Mucosa of stomach (tissue), 1 donor: ENCODE measurements at regions not wholly inside any gene's neighbourhood (a gene's known extent, or its start where the extent isn't known, plus 50 kb on each side); places are given as distances from the start of the nearest gene placed in this dataset.

Experiments
- H3K27me3 ChIP-seq: one replicate; pipeline ENCODE4 v1.7.0; 2013; ENCODE audit warnings: mild to moderate bottlenecking, low read length; ENCODE audit not compliant: control insufficient read depth, insufficient read depth
- H3K36me3 ChIP-seq: one replicate; pipeline ENCODE4 v1.7.0; 2013; ENCODE audit warnings: low read length; ENCODE audit not compliant: control insufficient read depth, insufficient read depth
- H3K4me1 ChIP-seq: one replicate; pipeline ENCODE4 v1.7.0; 2013; ENCODE audit warnings: mild to moderate bottlenecking, low read length; ENCODE audit not compliant: control insufficient read depth, insufficient read depth
- H3K4me3 ChIP-seq: one replicate; pipeline ENCODE4 v1.7.0; 2013; ENCODE audit warnings: low read length
- H3K9ac ChIP-seq: one replicate; pipeline ENCODE4 v1.7.0; 2013; ENCODE audit warnings: mild to moderate bottlenecking, low read length, moderate library complexity
- H3K9me3 ChIP-seq: one replicate; pipeline ENCODE4 v1.7.0; 2013; ENCODE audit warnings: mild to moderate bottlenecking, low read length, moderate library complexity; ENCODE audit not compliant: control insufficient read depth
- donor health status: Pancreatic carcinoma.

DNA sequence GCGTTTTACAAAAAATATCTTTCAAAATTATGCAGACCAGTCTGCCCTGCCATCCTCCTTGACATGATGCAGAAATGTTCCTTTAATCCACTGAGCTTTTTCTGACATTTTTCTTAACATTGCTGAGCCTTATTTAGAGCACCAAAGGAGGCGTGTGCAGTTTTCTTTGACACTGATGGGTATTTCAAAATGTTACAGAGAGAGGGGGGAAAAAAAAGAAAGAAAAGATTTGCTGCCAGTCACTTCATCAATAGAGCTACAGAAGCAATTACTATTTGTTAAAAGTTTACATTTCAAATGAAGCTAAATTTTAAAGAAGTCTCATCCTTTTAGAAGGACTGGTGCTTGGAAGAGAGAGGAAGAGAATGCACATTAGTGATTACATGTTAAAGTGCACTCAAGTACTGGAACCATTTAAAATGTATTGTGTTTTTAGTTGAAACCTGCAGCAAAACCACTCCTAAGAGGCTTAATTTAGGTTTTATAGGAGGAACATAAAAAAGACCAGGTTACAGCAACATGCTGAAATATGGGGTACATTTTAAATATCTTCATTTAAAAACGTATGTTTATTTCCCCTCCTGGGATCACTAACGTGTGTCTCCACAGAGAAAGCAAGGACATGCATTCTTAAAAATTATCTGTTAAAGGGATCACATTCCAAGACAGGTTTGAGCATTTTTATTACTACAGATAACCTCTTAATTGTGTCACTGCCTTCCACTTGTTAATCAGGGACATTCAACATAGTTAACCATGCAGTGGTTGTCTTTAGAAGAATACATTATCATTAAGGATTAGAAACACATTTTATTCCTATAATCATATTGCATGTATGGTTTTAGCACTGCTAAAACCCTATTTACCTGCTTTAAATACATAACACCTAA is 258.4 kb downstream of the MEIS1 start:
- Histone ChIP-seq H3K4me3 (no peak overlapping the region), H3K9me3 (no peaks in the 10 kb centered on the region), H3K9ac (no peak overlapping the region), H3K27me3 (no peaks in the 10 kb centered on the region), H3K36me3 (no peaks in the 10 kb centered on the region), H3K4me1 (no peaks in the 10 kb centered on the region)

DNA sequence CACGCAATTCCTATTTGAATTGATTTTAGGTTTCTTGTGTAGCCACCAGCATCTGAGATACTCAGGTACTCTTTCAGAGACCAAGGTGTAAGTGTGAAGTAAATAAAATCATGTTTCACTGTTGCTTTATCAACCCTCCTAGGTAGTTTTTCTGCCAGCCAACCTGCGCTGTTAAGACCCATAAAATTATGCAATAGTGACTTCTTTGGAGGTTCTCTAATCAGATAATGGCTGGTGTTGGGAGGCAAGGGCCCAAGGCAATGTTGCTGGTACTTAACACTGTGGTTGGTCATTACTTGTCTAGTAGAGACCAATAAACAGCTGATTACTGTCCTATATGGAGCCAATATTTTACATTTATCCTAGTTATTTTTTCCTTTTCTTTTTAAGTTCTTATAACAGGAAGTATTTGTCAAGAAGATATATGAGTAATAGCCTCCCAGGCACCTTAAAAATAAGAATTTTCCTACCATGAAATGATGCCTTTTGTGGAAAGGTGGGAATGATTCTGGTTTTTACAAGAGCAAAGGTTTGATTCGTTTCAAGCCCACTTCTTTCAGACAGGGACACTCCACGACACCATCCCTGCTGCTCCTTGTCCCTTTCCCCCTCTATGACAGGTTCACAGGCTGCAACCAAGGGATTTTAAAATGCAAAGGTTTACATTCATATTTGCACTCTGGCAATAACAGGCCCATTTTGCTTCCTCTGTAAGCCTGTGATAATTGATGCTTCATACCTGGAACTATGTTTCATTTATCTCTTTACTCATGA is 259.3 kb downstream of the MEIS1 start:
- Histone ChIP-seq H3K27me3 (no peaks in the 10 kb centered on the region), H3K9ac (no peak overlapping the region), H3K4me1 (peaks cover 3% of the 10 kb centered on the region), H3K36me3 (no peaks in the 10 kb centered on the region), H3K9me3 (no peaks in the 10 kb centered on the region), H3K4me3 (no peak overlapping the region)

DNA sequence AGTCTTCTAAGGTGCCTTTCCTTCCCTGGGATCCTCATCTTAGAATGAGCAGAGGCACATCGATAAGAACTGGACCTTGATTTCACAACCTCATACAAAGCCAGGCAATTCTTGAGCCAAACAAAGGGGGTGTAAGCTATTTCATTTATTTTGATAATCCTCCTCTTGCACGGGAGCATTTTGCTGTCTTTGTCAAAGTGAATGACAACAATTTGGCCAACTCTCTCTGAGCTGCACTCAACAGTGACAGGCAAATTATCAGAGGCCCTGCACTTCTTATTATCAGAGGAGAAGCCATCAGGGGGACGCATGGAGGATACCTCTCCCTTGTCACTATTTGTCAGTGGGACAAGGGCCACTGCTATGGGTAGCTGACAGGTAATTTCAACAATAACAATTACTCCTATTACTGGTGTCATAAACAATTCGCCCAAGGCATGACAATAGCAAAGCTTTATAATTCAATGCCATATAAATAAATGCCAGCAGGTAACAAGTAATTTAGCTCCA is 260.4 kb downstream of the MEIS1 start:
- no peak overlapping the region for H3K4me3 ChIP-seq

GRCh38 chr2:66696374-66696773 is 261.4 kb downstream of the MEIS1 start:
- no peak overlapping the region for H3K4me3 ChIP-seq
- no peak overlapping the region for H3K9ac ChIP-seq

More for the DNA sequence above, 260.4 kb downstream of the MEIS1 start:
- H3K36me3 ChIP-seq: no peaks in the 10 kb centered on the region
- peaks cover 11% of the 10 kb centered on the region for H3K4me1 ChIP-seq
- H3K9me3 ChIP-seq: no peaks in the 10 kb centered on the region
- no peaks in the 10 kb centered on the region for H3K27me3 ChIP-seq
- no peak overlapping the region for H3K9ac ChIP-seq

GRCh38 chr2:66696886-66697285 is 262.0 kb downstream of the MEIS1 start:
- no peak overlapping the region for H3K9ac ChIP-seq
- H3K4me1 ChIP-seq: peaks cover 11% of the 10 kb centered on the region
- no peaks in the 10 kb centered on the region for H3K36me3 ChIP-seq
- H3K9me3 ChIP-seq: no peaks in the 10 kb centered on the region
- no peak overlapping the region for H3K4me3 ChIP-seq
- no peaks in the 10 kb centered on the region for H3K27me3 ChIP-seq

More at GRCh38 chr2:66696374-66696773, 261.4 kb downstream of the MEIS1 start:
- H3K36me3 ChIP-seq: no peaks in the 10 kb centered on the region
- H3K27me3 ChIP-seq: no peaks in the 10 kb centered on the region
- H3K9me3 ChIP-seq: no peaks in the 10 kb centered on the region
- peaks cover 11% of the 10 kb centered on the region for H3K4me1 ChIP-seq

GRCh38 chr2:66697366-66697765 is 262.4 kb downstream of the MEIS1 start:
- peaks cover 11% of the 10 kb centered on the region for H3K4me1 ChIP-seq
- no peak overlapping the region for H3K4me3 ChIP-seq
- H3K27me3 ChIP-seq: no peaks in the 10 kb centered on the region
- H3K9ac ChIP-seq: no peak overlapping the region
- H3K9me3 ChIP-seq: no peaks in the 10 kb centered on the region
- no peaks in the 10 kb centered on the region for H3K36me3 ChIP-seq

DNA sequence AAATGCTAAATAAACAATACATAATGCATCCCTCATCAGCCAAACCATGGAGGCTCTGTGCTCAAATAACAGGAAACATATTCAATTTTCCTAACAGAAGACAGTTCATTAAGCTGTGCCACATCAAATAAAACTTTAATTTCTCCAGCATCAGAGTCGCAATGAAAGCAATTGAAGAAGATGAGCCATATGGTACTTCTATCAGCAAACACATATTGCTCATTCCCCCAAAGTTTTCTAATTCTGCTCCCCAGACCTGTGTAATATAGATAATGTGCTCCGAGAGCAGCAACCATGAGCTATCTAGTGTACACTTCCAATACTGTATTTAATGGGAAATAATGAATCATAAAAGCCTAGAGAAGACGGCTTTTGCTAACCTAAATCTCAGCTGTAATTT is 263.2 kb downstream of the MEIS1 start:
- no peak overlapping the region for H3K9ac ChIP-seq
- H3K4me1 ChIP-seq: peaks cover 11% of the 10 kb centered on the region
- no peaks in the 10 kb centered on the region for H3K9me3 ChIP-seq
- no peaks in the 10 kb centered on the region for H3K36me3 ChIP-seq
- H3K4me3 ChIP-seq: no peak overlapping the region
- no peaks in the 10 kb centered on the region for H3K27me3 ChIP-seq

DNA sequence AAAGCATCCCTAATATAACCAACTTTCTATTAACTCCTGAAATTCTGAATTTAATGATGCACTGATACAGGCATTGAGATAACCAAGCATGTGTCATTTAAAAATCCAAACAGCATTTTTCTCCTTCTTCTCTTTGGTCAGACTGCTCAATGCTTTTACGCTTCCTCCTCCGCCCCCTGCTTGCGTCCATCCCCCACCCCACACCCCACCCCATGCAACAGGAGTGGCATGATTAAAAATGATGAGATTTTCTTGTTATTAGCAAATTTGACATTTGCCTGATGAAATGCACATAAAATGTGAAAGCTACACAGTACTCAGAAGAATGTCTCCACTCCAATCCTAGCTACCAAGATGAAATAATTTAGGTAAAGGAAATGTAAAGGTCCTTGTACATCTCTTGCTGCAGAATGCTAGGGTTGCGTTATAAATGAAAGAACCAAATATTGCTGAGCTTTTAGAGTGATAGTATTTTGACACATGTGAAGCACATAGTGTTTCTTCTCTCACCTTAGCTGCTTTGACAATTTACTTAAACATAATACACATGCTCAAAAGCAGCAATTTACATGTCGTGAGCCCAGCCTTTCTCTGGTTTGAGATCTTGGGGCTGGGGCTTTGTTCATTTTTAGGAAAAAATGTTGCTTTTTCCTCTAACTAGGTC is 263.8 kb downstream of the MEIS1 start:
- Histone ChIP-seq H3K9me3 (no peaks in the 10 kb centered on the region), H3K36me3 (no peaks in the 10 kb centered on the region), H3K9ac (no peak overlapping the region), H3K27me3 (no peaks in the 10 kb centered on the region), H3K4me3 (no peak overlapping the region), H3K4me1 (peaks cover 11% of the 10 kb centered on the region)

- H3K27me3 ChIP-seq: no peaks in the 10 kb centered on the region
- no peaks in the 10 kb centered on the region for H3K36me3 ChIP-seq
- no peaks in the 10 kb centered on the region for H3K9me3 ChIP-seq
- no peak overlapping the region for H3K4me3 ChIP-seq
- peaks cover 11% of the 10 kb centered on the region for H3K4me1 ChIP-seq
- no peak overlapping the region for H3K9ac ChIP-seq
Measured at GRCh38 chr2:66699416-66699792, 264.5 kb downstream of the MEIS1 start.

DNA sequence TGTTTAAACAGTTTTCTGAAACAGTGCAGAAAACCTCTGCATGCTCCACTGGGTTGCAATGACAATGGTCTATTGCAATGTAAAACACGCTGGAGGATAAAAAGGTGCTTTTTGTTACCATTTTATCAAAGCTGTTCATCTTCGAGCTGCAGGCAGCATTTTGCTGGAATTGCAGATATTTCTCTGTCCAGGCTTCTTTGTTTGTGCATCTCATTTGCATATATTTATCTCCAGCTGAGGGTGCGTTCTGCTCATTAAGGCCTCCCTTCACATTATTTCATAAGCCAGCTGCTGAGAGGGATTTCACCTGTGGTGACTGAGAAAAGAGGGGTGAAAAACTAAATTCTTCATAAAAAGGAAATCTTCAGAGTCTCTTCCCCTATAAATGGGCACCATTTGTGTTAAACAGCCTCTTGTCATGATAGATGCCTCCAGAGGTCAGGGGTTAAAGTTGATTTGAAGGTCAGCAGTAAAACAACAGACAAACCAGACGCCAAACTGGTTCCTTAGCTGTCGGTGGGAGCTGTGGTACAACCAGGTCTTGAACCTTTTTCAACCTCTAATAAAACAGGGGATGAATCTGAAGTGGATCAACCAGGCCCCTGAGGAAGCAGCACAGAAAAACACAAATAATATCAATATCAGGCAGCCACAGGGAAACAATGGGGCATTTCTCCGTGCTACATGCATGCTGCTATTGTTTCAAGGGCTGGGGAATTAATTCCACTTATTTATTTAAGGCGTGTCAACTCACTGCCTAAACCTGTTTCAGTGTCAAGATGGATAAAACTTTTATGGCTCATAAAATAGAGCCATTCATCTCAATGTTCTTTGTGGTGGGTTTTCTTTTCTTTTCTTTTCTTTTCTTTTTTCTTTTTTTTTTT is 265.1 kb downstream of the MEIS1 start:
- no peaks in the 10 kb centered on the region for H3K27me3 ChIP-seq
- H3K36me3 ChIP-seq: no peaks in the 10 kb centered on the region
- no peak overlapping the region for H3K4me3 ChIP-seq
- peaks cover 11% of the 10 kb centered on the region for H3K4me1 ChIP-seq
- H3K9ac ChIP-seq: no peak overlapping the region
- no peaks in the 10 kb centered on the region for H3K9me3 ChIP-seq

- H3K4me1 ChIP-seq: peaks cover 11% of the 10 kb centered on the region
- no peak overlapping the region for H3K4me3 ChIP-seq
- H3K9ac ChIP-seq: no peak overlapping the region
- no peaks in the 10 kb centered on the region for H3K36me3 ChIP-seq
- H3K9me3 ChIP-seq: no peaks in the 10 kb centered on the region
- no peaks in the 10 kb centered on the region for H3K27me3 ChIP-seq
Measured at GRCh38 chr2:66700677-66701066, 265.7 kb downstream of the MEIS1 start.
